LNCaP clone FGC (cell line): ENCODE measurements at regions not wholly inside any gene's neighbourhood (a gene's known extent, or its start where the extent isn't known, plus 50 kb on each side); places are given as distances from the start of the nearest gene placed in this dataset.
"Not testable (repeated sequence)": the region's sequence is repeated elsewhere in the genome, so short reads cannot be mapped to it uniquely, and the experiment has no call there.

ENCODE experiments used
- DNase-seq: peaks from one replicate; pipeline ENCODE4 v3.0.0-alpha.2; 2011; ENCODE audit warnings: low read depth
- H3K4me3 ChIP-seq: 2 replicates; pipeline ENCODE4 v1.5.1; 2011; ENCODE audit warnings: mild to moderate bottlenecking, low read depth, low read length, control low read depth
- CTCF ChIP-seq: IDR thresholded peaks from 2 replicates; pipeline ENCODE4 v1.5.1; 2012; ENCODE audit warnings: mild to moderate bottlenecking; ENCODE audit not compliant: control insufficient read depth, insufficient read depth; ENCODE audit errors: extremely low read depth

GRCh38 chr4:126489826-126490463, 1142.8 kb upstream of the INTU start:
- no peak for DNase-seq
- TF ChIP-seq CTCF = no peak
- no peak overlapping the region for H3K4me3 ChIP-seq

- no peak for TF ChIP-seq CTCF
These were observed 1137.5 kb upstream of the INTU start for GRCh38 chr4:126495163-126495752.

GRCh38 chr4:126512979-126513378, 1119.8 kb upstream of the INTU start:
- TF ChIP-seq CTCF = no peak
- H3K4me3 ChIP-seq = no peak overlapping the region
- DNase-seq = no peak

More at GRCh38 chr4:126495163-126495752, 1137.5 kb upstream of the INTU start:
- no peak overlapping the region for H3K4me3 ChIP-seq
- DNase-seq = no peak

GRCh38 chr4:126513596-126513995, 1119.2 kb upstream of the INTU start:
- no peak overlapping the region for H3K4me3 ChIP-seq
- TF ChIP-seq CTCF = no peak
- DNase-seq = no peak

- DNase-seq = no peak
- H3K4me3 ChIP-seq = no peak overlapping the region
- no peak for TF ChIP-seq CTCF
These were observed 1112.0 kb upstream of the INTU start for GRCh38 chr4:126520731-126521130.

- not testable (repeated sequence) for DNase-seq, H3K4me3 ChIP-seq
These were observed 1107.4 kb upstream of the INTU start for GRCh38 chr4:126525400-126525799.

- no peak overlapping the region for H3K4me3 ChIP-seq
- DNase-seq = no peak
- no peak for TF ChIP-seq CTCF
These were observed 1106.4 kb upstream of the INTU start for GRCh38 chr4:126526335-126526734.
